ENCODE measurements at regions not wholly inside any gene's neighbourhood (a gene's known extent, or its start where the extent isn't known, plus 50 kb on each side); places are given as distances from the start of the nearest gene placed in this dataset.

DNA sequence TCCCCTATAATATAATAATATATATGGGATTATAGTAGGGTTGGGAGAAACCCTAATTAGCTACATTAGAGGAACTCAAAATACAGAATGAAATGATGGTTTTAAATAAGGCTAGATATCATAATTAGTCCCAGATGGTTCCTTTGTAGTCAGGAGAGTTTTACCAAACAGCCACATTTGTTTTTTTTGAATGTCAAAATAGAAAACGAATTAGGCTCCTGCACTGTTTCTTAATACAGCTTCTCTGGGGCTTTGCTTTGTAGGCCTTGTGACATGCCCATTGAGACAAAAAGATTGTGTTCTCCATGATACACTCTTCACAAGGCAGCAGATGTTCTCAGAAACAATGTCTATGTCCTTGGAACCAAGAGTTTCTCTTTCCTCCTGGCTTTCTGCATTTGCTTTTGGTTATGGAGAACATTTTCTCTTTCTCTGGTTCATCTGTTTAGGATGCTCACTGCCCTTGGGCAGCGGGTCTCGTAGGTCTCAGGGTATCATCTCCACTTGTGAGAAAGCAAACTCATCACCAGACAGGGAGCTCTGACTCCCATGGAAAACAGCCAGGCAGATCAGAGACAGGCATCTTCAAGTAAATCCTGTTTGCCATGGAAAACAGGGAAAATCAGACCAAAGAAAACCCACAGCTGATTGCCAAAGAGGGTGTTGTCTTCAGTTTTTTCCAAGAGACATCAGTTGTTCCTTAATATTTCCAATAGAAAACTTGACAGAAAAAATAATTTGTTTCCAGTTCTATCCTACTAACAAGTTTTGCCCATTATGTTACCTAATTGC is 54.1 kb upstream of the RPS23 start:
- TF ChIP-seq EZH2 (IDR thresholded peaks at IDR 0.05; ENCODE audit: borderline replicate concordance, low read depth, low read length, poor library complexity, severe bottlenecking) = no peak
- TF ChIP-seq, protein P1, sequence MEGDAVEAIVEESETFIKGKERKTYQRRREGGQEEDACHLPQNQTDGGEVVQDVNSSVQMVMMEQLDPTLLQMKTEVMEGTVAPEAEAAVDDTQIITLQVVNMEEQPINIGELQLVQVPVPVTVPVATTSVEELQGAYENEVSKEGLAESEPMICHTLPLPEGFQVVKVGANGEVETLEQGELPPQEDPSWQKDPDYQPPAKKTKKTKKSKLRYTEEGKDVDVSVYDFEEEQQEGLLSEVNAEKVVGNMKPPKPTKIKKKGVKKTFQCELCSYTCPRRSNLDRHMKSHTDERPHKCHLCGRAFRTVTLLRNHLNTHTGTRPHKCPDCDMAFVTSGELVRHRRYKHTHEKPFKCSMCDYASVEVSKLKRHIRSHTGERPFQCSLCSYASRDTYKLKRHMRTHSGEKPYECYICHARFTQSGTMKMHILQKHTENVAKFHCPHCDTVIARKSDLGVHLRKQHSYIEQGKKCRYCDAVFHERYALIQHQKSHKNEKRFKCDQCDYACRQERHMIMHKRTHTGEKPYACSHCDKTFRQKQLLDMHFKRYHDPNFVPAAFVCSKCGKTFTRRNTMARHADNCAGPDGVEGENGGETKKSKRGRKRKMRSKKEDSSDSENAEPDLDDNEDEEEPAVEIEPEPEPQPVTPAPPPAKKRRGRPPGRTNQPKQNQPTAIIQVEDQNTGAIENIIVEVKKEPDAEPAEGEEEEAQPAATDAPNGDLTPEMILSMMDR (conservative IDR thresholded peaks at IDR 0.05; ENCODE audit: low read depth, low read length) = no peak

All from A673 (cell line).